ENCODE measurements at regions not wholly inside any gene's neighbourhood (a gene's known extent, or its start where the extent isn't known, plus 50 kb on each side); places are given as distances from the start of the nearest gene placed in this dataset.

- DNase-seq (ENCODE audit: low spot score) = no peak
Observed at GRCh38 chr9:117486426-117486825, 71.6 kb upstream of the ASTN2 start.

- DNase-seq (ENCODE audit: low spot score) = no peak
Observed at GRCh38 chr9:117485176-117485575, 70.3 kb upstream of the ASTN2 start.

GRCh38 chr9:117480729-117481128 lies 65.9 kb upstream of the ASTN2 start:
- no peak for DNase-seq (ENCODE audit: low spot score)

GRCh38 chr9:117480253-117480652 lies 65.4 kb upstream of the ASTN2 start:
- DNase-seq (ENCODE audit: low spot score) = no peak

GRCh38 chr9:117473293-117473692 lies 58.4 kb upstream of the ASTN2 start:
- DNase-seq (ENCODE audit: low spot score) = no peak

- no peak for DNase-seq (ENCODE audit: low spot score)
Observed at GRCh38 chr9:117470902-117471301, 56.0 kb upstream of the ASTN2 start.

- DNase-seq (ENCODE audit: low spot score) = no peak
Observed at GRCh38 chr9:117470455-117470854, 55.6 kb upstream of the ASTN2 start.

- no peak for DNase-seq (ENCODE audit: low spot score)
Observed at GRCh38 chr9:117466111-117466510, 51.3 kb upstream of the ASTN2 start.

GRCh38 chr9:117465706-117466105 lies 50.8 kb upstream of the ASTN2 start:
- no peak for DNase-seq (ENCODE audit: low spot score)

GRCh38 chr9:117464941-117465616 lies 50.2 kb upstream of the ASTN2 start:
- DNase-seq (ENCODE audit: low spot score) = peak; percentile 96

Measured in putamen (tissue), 1 donor.